ENCODE measurements at regions not wholly inside any gene's neighbourhood (a gene's known extent, or its start where the extent isn't known, plus 50 kb on each side); places are given as distances from the start of the nearest gene placed in this dataset.

- TF ChIP-seq EZH2phosphoT487 (IDR thresholded peaks at IDR 0.05; ENCODE audit: low read depth) (no peak), CTCF (IDR thresholded peaks at IDR 0.05; ENCODE audit: low read depth, low read length) (no peak)
Measured at GRCh38 chr12:24555730-24556129, 393.2 kb downstream of the BCAT1 start.

All from OCI-LY3 (cell line).